GM12878 (cell line): ENCODE measurements at regions not wholly inside any gene's neighbourhood (a gene's known extent, or its start where the extent isn't known, plus 50 kb on each side); places are given as distances from the start of the nearest gene placed in this dataset.
"Not testable (repeated sequence)": the region's sequence is repeated elsewhere in the genome, so short reads cannot be mapped to it uniquely, and the experiment has no call there.

ENCODE experiments used
- ATAC-seq: fragments of 200-7000 bp; cut with Tn5 transposase; 3 replicates; pipeline ENCODE4 v1.9.1; 2020; ENCODE audit warnings: mild to moderate bottlenecking, moderate library complexity
- BruUV-seq: library from RNA; stranded (reverse); fragments of 400-500 nt; replicated peaks from 2 replicates; lab custom pipeline; 2021; lab: Mats Ljungman, UMichigan
- CTCF ChIA-PET: fragments of 300-600 bp; sonication (Branson Sonifier 250); formaldehyde crosslinking; extraction: SDS; loops from one replicate; lab custom pipeline; 2021; ENCODE audit warnings: inconsistent platforms; lab: Yijun Ruan, JAX
- POLR2A ChIA-PET: fragments of 350-600 bp; formaldehyde crosslinking; extraction: SDS; loops from one replicate; lab custom pipeline; 2021; ENCODE audit warnings: inconsistent platforms; lab: Charles Lee
- RAD21 ChIA-PET: fragments of 300-600 bp; sonication (Branson Sonifier 250); formaldehyde crosslinking; loops from one replicate; lab custom pipeline; 2023; ENCODE audit warnings: antibody characterized with exemption; ENCODE audit not compliant: unreplicated experiment; lab: Charles Lee
- SMC1A ChIA-PET: fragments of 300-600 bp; sonication (Branson Sonifier 250); formaldehyde crosslinking; loops from one replicate; lab custom pipeline; 2023; ENCODE audit not compliant: unreplicated experiment, uncharacterized antibody; lab: Charles Lee
- DNase-seq: peaks from one replicate; pipeline ENCODE4 v3.0.0-alpha.2; 2011; ENCODE audit warnings: low read depth, low spot score
- FAIRE-seq: peaks from 3 replicates; lab custom pipeline; 2011; peaks lifted over from hg19 to GRCh38; lab: Jason Lieb, UNC
- H2AFZ ChIP-seq: 2 replicates; pipeline ENCODE4 v1.6.0; 2011; ENCODE audit warnings: low read depth, low read length, control low read depth; ENCODE audit not compliant: control insufficient read depth
- H3K27ac ChIP-seq: 2 replicates; pipeline ENCODE4 v1.5.1; 2011; ENCODE audit warnings: control low read depth; ENCODE audit not compliant: control insufficient read depth, insufficient read depth
- H3K27me3 ChIP-seq, 2 experiments: replicated peaks in 1 of 2; 2 replicates each; pipeline versions ENCODE4 v1.6.0 to v1.6.1; 2011; ENCODE audit warnings: low read length in 1 of 2; ENCODE audit not compliant: control insufficient read depth in 2 of 2, insufficient read depth in 2 of 2
- H3K36me3 ChIP-seq, 2 experiments: 2 replicates each; pipeline ENCODE4 v1.5.1; 2011; ENCODE audit warnings: low read length in 1 of 2; ENCODE audit not compliant: control insufficient read depth in 2 of 2, insufficient read depth in 2 of 2
- H3K4me1 ChIP-seq: 2 replicates; pipeline ENCODE4 v1.6.1; 2011; ENCODE audit warnings: mild to moderate bottlenecking, low read length, moderate library complexity, mixed read lengths; ENCODE audit not compliant: control insufficient read depth, insufficient read depth
- H3K4me2 ChIP-seq: 2 replicates; pipeline ENCODE4 v1.6.0; 2011; ENCODE audit warnings: control low read depth; ENCODE audit not compliant: control insufficient read depth, insufficient read depth
- H3K4me3 ChIP-seq: fragments of 200-600 bp; sonication (generic); 2 replicates; pipeline ENCODE4 v1.5.1; 2016
- H3K79me2 ChIP-seq: 2 replicates; pipeline ENCODE4 v1.6.0; 2011; ENCODE audit warnings: low read length; ENCODE audit not compliant: control insufficient read depth, insufficient read depth
- H3K9ac ChIP-seq: 2 replicates; pipeline ENCODE4 v1.8.0; 2011; ENCODE audit warnings: low read length, control low read depth, mixed read lengths; ENCODE audit not compliant: control insufficient read depth, insufficient read depth
- H3K9me3 ChIP-seq: replicated peaks from 3 replicates; pipeline ENCODE4 v1.5.1; 2011; ENCODE audit warnings: mild to moderate bottlenecking, low read length; ENCODE audit not compliant: control insufficient read depth, insufficient read depth
- H4K20me1 ChIP-seq: 2 replicates; pipeline ENCODE4 v1.6.0; 2011; ENCODE audit not compliant: control insufficient read depth, insufficient read depth
- BRCA1 ChIP-seq: IDR thresholded peaks from 2 replicates; pipeline ENCODE4 v1.6.1; 2011; ENCODE audit warnings: low read depth, low read length, improper control_type of control experiment
- CBX3 ChIP-seq: fragments of 200-600 bp; sonication (generic); IDR thresholded peaks from 2 replicates; pipeline ENCODE4 v1.6.1; 2016; ENCODE audit warnings: low read depth, borderline replicate concordance
- CBX5 ChIP-seq: sonication (generic); IDR thresholded peaks from 2 replicates; pipeline ENCODE4 v1.6.1; 2016; ENCODE audit warnings: low read depth, moderate library complexity, mild to moderate bottlenecking, inconsistent platforms
- IKZF2 ChIP-seq, 2 experiments: fragments of 450-650 bp; IDR thresholded peaks; 2 replicates each; pipeline ENCODE4 v1.6.1; 2017; ENCODE audit warnings: mild to moderate bottlenecking in 2 of 2, moderate library complexity in 2 of 2
- NR2F1 ChIP-seq: fragments of 450-650 bp; conservative IDR thresholded peaks from 2 replicates; pipeline ENCODE4 v1.6.1; 2017; ENCODE audit warnings: mild to moderate bottlenecking
- PAX5 ChIP-seq: IDR thresholded peaks from 2 replicates; pipeline ENCODE4 v1.6.1; 2011; ENCODE audit warnings: low read depth, low read length, borderline replicate concordance
- STAT1 ChIP-seq: fragments of 450-650 bp; conservative IDR thresholded peaks from 2 replicates; pipeline ENCODE4 v1.6.1; 2014; ENCODE audit warnings: antibody characterized with exemption, mild to moderate bottlenecking
- TCF3 ChIP-seq: IDR thresholded peaks from 2 replicates; pipeline ENCODE4 v1.6.1; 2012; ENCODE audit warnings: low read depth, mild to moderate bottlenecking, low read length, borderline replicate concordance; ENCODE audit not compliant: insufficient read depth
- ZBTB40 ChIP-seq: fragments of 450-650 bp; IDR thresholded peaks from 2 replicates; pipeline ENCODE4 v1.6.1; 2016; ENCODE audit warnings: mild to moderate bottlenecking, moderate library complexity, borderline replicate concordance
- WGBS: methylation state at CpG from one replicate; pipeline ENCODE4 v1.1.6; 2016; ENCODE audit warnings: low lambda C conversion rate; ENCODE audit not compliant: insufficient replicate concordance, insufficient coverage; ENCODE audit errors: missing lambda C conversion rate; 5-methylcytosine and 5-hydroxymethylcytosine counted together
- in situ Hi-C: fragments of 300-500 bp; cut with MboI; formaldehyde crosslinking; loops from 9 replicates; pipeline ENCODE4 v1.14.3; 2018; ENCODE audit warnings: mixed read lengths
- intact Hi-C: fragments of 100-400 bp; cut with micrococcal nuclease; formaldehyde crosslinking; loops from one replicate; pipeline ENCODE4 v1.14.2; 2022; ENCODE audit not compliant: unreplicated experiment

- intact Hi-C loops = loop anchor here (2.0 to 10.0 kb wide), 4 partner anchors 87 to 216 kb away; partner anchors contain the start of gene AMN1
- peak overlapping the region; percentile 65 for H2AFZ ChIP-seq
- H3K27ac ChIP-seq = peak overlapping the region; percentile 98
Measured at GRCh38 chr12:31897781-31898503, 61.3 kb upstream of the RESF1 start.

GRCh38 chr12:31897092-31897491 lies 62.1 kb upstream of the RESF1 start:
- H3K79me2 ChIP-seq, H3K4me3 ChIP-seq, DNase-seq, FAIRE-seq, in situ Hi-C loops, H4K20me1 ChIP-seq, H2AFZ ChIP-seq, H3K36me3 ChIP-seq, H3K27me3 ChIP-seq: not testable (repeated sequence)
- RAD21 ChIA-PET = interaction anchor here (0.7 to 3.4 kb wide), 5 partner anchors 63 to 244 kb away, joined by 3 to 19 read pairs (median 5); partner anchors contain the start of gene RESF1
- CTCF ChIA-PET = interaction anchor here (1.2 to 2.4 kb wide), 3 partner anchors 14 to 153 kb away, joined by 3 to 7 read pairs (median 3); no protein-coding TSS in a partner anchor
- Histone ChIP-seq H3K9ac (peak overlapping the region; percentile 9), H3K4me2 (0 out of 2 replicates have a peak overlapping the region, but pooled peaks have one; percentile 5), H3K27ac (peak overlapping the region; percentile 98), H3K9me3 (peaks cover 38% of the 10 kb centered on the region), H3K4me1 (peaks cover 21% of the 10 kb centered on the region)
- ATAC-seq = peak; percentile 3; the same call in 1 of the 3 replicates
- POLR2A ChIA-PET = interaction anchor here (0.7 to 1.2 kb wide), 2 partner anchors 49 to 148 kb away, joined by 3 to 5 read pairs; no protein-coding TSS in a partner anchor
- SMC1A ChIA-PET = interaction anchor here (0.7 to 4.4 kb wide), 10 partner anchors 11 to 214 kb away, joined by 3 to 25 read pairs (median 5); no protein-coding TSS in a partner anchor
- TF ChIP-seq ZBTB40 = peak; percentile 25; the same call in 1 of the 2 replicates
- BruUV-seq = TSS peak; percentile 91
- intact Hi-C loops = loop anchor here (2.0 to 10.0 kb wide), 4 partner anchors 86 to 215 kb away; partner anchors contain the start of gene AMN1
- WGBS = 0% methylated on average over 8 of the region's 8 CpGs

More at GRCh38 chr12:31897781-31898503, 61.3 kb upstream of the RESF1 start:
- Histone ChIP-seq H3K4me1 (peaks cover 21% of the 10 kb centered on the region), H3K4me2 (peak overlapping the region; percentile 77), H3K27me3 (no peaks in the 10 kb centered on the region), H4K20me1 (no peaks in the 10 kb centered on the region), H3K9me3 (peaks cover 36% of the 10 kb centered on the region), H3K36me3 (no peaks in the 10 kb centered on the region), H3K4me3 (no peak overlapping the region), H3K9ac (peak overlapping the region; percentile 50; the same call in 1 of the 2 replicates), H3K79me2 (no peaks in the 10 kb centered on the region)
- SMC1A ChIA-PET = interaction anchor here (2.0 to 4.4 kb wide), 2 partner anchors 87 to 215 kb away, joined by 8 to 25 read pairs; no protein-coding TSS in a partner anchor
- TF ChIP-seq BRCA1 (no peak), PAX5 (no peak), IKZF2 (IDR thresholded peaks at IDR 0.05) (0 out of 4 replicates have a peak, but pooled peaks of 1 of the 2 experiments have one; percentile 26), TCF3 (no peak), STAT1 (no peak), CBX3 (no peak), NR2F1 (no peak), CBX5 (no peak)
- BruUV-seq = no TSS peak
- WGBS = 45% methylated on average over 10 of the region's 10 CpGs
- RAD21 ChIA-PET = interaction anchor here (2.9 to 3.4 kb wide), 2 partner anchors 63 to 90 kb away, joined by 14 to 19 read pairs; partner anchors contain the start of gene RESF1
- ATAC-seq (no peak; the same call in 1 of the 3 replicates), FAIRE-seq (no peak), DNase-seq (no peak)
- POLR2A ChIA-PET = no interaction called here
- in situ Hi-C loops = no loop called here
- CTCF ChIA-PET = interaction anchor here (2.4 kb wide), 1 partner anchor 148 kb away, joined by 7 read pairs; no protein-coding TSS in a partner anchor
